HepG2 (cell line): ENCODE measurements at regions not wholly inside any gene's neighbourhood (a gene's known extent, or its start where the extent isn't known, plus 50 kb on each side); places are given as distances from the start of the nearest gene placed in this dataset.

Experiments used
- ATAC-seq: fragments of 200-7000 bp; cut with Tn5 transposase; 3 replicates; pipeline ENCODE4 v1.9.1; 2020; ENCODE audit warnings: mild to moderate bottlenecking, moderate library complexity
- BruUV-seq: library from RNA; stranded (reverse); fragments of 400-500 nt; replicated peaks from 2 replicates; lab custom pipeline; 2021; lab: Mats Ljungman, UMichigan
- CTCF ChIA-PET: fragments of 300-600 bp; formaldehyde crosslinking; extraction: SDS; loops from one replicate; lab custom pipeline; 2021; ENCODE audit warnings: low total read pairs, inconsistent platforms, low intra/inter-chr PET ratio; lab: Yijun Ruan, JAX
- POLR2A ChIA-PET: fragments of 350-600 bp; sonication (Branson Sonifier 250); formaldehyde crosslinking; loops from one replicate; lab custom pipeline; 2020; ENCODE audit warnings: antibody characterized with exemption, inconsistent platforms; lab: Yijun Ruan, JAX
- DNase-seq: peaks from one replicate; pipeline ENCODE4 v3.0.0-alpha.2; 2015; ENCODE audit warnings: low spot score
- FAIRE-seq: peaks from 3 replicates; lab custom pipeline; 2011; peaks lifted over from hg19 to GRCh38; lab: Jason Lieb, UNC
- H2AFZ ChIP-seq: one replicate; pipeline ENCODE4 v1.6.1; 2011; ENCODE audit warnings: low read length, inconsistent platforms
- H3K27ac ChIP-seq: fragments of 300-600 bp; 3 replicates; pipeline ENCODE4 v1.8.0; 2011; ENCODE audit warnings: mixed run types, mild to moderate bottlenecking, mixed read lengths, low read length, inconsistent platforms; ENCODE audit not compliant: insufficient read depth; ENCODE audit errors: extremely low read length
- H3K27me3 ChIP-seq, 2 experiments: fragments of 200-600 bp in 1 of 2; 2 replicates in 1 of 2; 3 replicates in 1 of 2; pipeline versions ENCODE4 v1.6.0 to v1.8.0; 2011; ENCODE audit warnings: low read length in 2 of 2, mild to moderate bottlenecking in 2 of 2, moderate library complexity in 2 of 2, inconsistent platforms in 1 of 2; ENCODE audit not compliant: insufficient read depth in 2 of 2, control insufficient read depth in 1 of 2
- H3K36me3 ChIP-seq, 2 experiments: fragments of 200-600 bp in 1 of 2; replicated peaks in 1 of 2; 2 replicates in 1 of 2; 3 replicates in 1 of 2; pipeline versions ENCODE4 v1.5.1 to v1.8.0; 2011; ENCODE audit warnings: low read length in 2 of 2, inconsistent platforms in 1 of 2; ENCODE audit not compliant: insufficient read depth in 2 of 2, control insufficient read depth in 1 of 2
- H3K4me1 ChIP-seq: 2 replicates; pipeline ENCODE4 v1.5.1; 2012; ENCODE audit warnings: low read length, inconsistent platforms; ENCODE audit not compliant: insufficient read depth
- H3K4me2 ChIP-seq: 2 replicates; pipeline ENCODE4 v1.6.0; 2011; ENCODE audit warnings: low read depth, low read length, inconsistent platforms
- H3K4me3 ChIP-seq, 3 experiments: fragments of 200-600 bp in 1 of 3; sonication (generic), shearing (Covaris generic) in 1 of 3; replicated peaks in 1 of 3; 2 replicates each; pipeline ENCODE4 v1.5.1; 2011 to 2016; ENCODE audit warnings: low read length in 3 of 3, inconsistent platforms in 2 of 3, low read depth in 2 of 3, mild to moderate bottlenecking in 2 of 3, control low read depth in 1 of 3, mixed read lengths in 1 of 3; ENCODE audit not compliant: insufficient read depth in 1 of 3
- H3K79me2 ChIP-seq: one replicate; pipeline ENCODE4 v1.6.1; 2011; ENCODE audit warnings: low read length, inconsistent platforms; ENCODE audit not compliant: insufficient read depth
- H3K9ac ChIP-seq: 2 replicates; pipeline ENCODE4 v1.6.0; 2011; ENCODE audit warnings: mild to moderate bottlenecking, low read depth, low read length, inconsistent platforms; ENCODE audit not compliant: insufficient read depth
- H3K9me3 ChIP-seq: 2 replicates; pipeline ENCODE4 v1.5.1; 2012; ENCODE audit warnings: mild to moderate bottlenecking, low read length
- H4K20me1 ChIP-seq: 2 replicates; pipeline ENCODE4 v1.6.0; 2011; ENCODE audit warnings: inconsistent platforms, mild to moderate bottlenecking, low read length, moderate library complexity; ENCODE audit not compliant: insufficient read depth
- EHMT2 ChIP-seq: fragments of 200-600 bp; sonication (generic); IDR thresholded peaks from 2 replicates; pipeline ENCODE4 v1.7.0; 2017; ENCODE audit warnings: antibody characterized with exemption, low read depth, low read length, borderline replicate concordance
- GTF2F1 ChIP-seq: fragments of 150-350 bp; IDR thresholded peaks from 2 replicates; pipeline ENCODE4 v1.6.1; 2014; ENCODE audit warnings: low read length
- HNF4G ChIP-seq, 2 experiments: sonication (generic) in 1 of 2; formaldehyde crosslinking in 1 of 2; IDR thresholded peaks; 2 replicates each; pipeline versions ENCODE4 v1.4.0 to v1.6.1; 2011 to 2020; ENCODE audit warnings: borderline replicate concordance in 2 of 2, low read depth in 2 of 2, mild to moderate bottlenecking in 2 of 2, low read length in 1 of 2, missing genetic modification reagents in 1 of 2, moderate library complexity in 1 of 2
- JARID2 ChIP-seq: sonication (generic); formaldehyde crosslinking; IDR thresholded peaks from 2 replicates; pipeline ENCODE4 v1.8.1; 2023; ENCODE audit warnings: missing genetic modification reagents, inconsistent platforms; ENCODE audit not compliant: insufficient replicate concordance
- KLF9 ChIP-seq: IDR thresholded peaks from 2 replicates; pipeline ENCODE4 v1.6.1; 2016; ENCODE audit warnings: low read depth
- NFIB ChIP-seq: sonication (generic); formaldehyde crosslinking; IDR thresholded peaks from 2 replicates; pipeline ENCODE4 v1.9.0; 2021; ENCODE audit warnings: missing genetic modification reagents, mild to moderate bottlenecking, borderline replicate concordance
- SIX4 ChIP-seq: sonication (generic); formaldehyde crosslinking; IDR thresholded peaks from 2 replicates; pipeline ENCODE4 v1.4.0; 2020; ENCODE audit warnings: missing genetic modification reagents
- ZNF124 ChIP-seq: sonication (generic); formaldehyde crosslinking; IDR thresholded peaks from 2 replicates; pipeline ENCODE4 v1.4.0; 2020; ENCODE audit warnings: missing genetic modification reagents
- ZNF615 ChIP-seq: sonication (generic); formaldehyde crosslinking; IDR thresholded peaks from 2 replicates; pipeline ENCODE4 v1.5.0; 2020; ENCODE audit warnings: mild to moderate bottlenecking, missing genetic modification reagents, borderline replicate concordance
- WGBS: methylation state at CpG from one replicate; pipeline ENCODE4 v1.1.6; 2017; ENCODE audit warnings: low lambda C conversion rate; 5-methylcytosine and 5-hydroxymethylcytosine counted together
- in situ Hi-C: cut with HindIII; loops from 2 replicates; pipeline ENCODE4 v1.10.0; 2017; ENCODE audit warnings: low pct_unique_long_range_greater_than_20kb; ENCODE audit not compliant: extremely low pct_ligation_motif_present
- intact Hi-C: fragments of 100-400 bp; cut with micrococcal nuclease; formaldehyde crosslinking; loops from one replicate; pipeline ENCODE4 v1.10.0; 2022; ENCODE audit not compliant: unreplicated experiment
- TF ChIP-seq, protein P1 (sequence below): sonication (generic); formaldehyde crosslinking; IDR thresholded peaks from 2 replicates; pipeline ENCODE4 v1.8.0; 2022; ENCODE audit warnings: missing genetic modification reagents, mild to moderate bottlenecking, moderate library complexity, borderline replicate concordance
- TF ChIP-seq, protein P2 (sequence below): sonication (generic); formaldehyde crosslinking; IDR thresholded peaks from 2 replicates; pipeline ENCODE4 v1.9.0; 2022; ENCODE audit warnings: missing genetic modification reagents, mild to moderate bottlenecking, borderline replicate concordance
- TF ChIP-seq, protein P3 (sequence below): sonication (generic); formaldehyde crosslinking; IDR thresholded peaks from 2 replicates; pipeline ENCODE4 v1.4.0; 2020; ENCODE audit warnings: missing genetic modification reagents
- TF ChIP-seq, protein P4 (sequence below): fragments of 450-650 bp; IDR thresholded peaks from 2 replicates; pipeline ENCODE4 v1.6.1; 2017

DNA sequence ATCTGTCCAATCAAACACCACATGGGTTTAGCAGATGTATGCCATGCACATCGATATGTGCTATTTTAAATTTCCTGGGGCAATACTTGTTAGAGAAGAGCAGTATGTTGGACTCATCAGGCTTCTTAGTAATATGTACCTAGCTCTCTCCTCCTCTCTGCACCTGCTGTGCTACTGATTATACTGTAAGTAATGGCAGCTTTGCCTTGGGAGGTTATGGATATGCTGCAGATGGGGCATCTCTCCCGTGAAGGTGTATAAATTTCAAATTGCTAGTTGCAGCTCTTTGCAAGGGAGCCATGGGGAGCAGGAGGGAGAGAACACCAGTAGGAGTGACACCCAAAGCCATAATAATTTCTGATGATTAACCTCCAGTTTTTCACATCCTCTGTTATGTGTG, 101.5 kb downstream of the SPATA31D1 start:
- Histone ChIP-seq H4K20me1 (no peaks in the 10 kb centered on the region), H3K36me3 (no peaks in the 10 kb centered on the region), H3K27ac (no peak overlapping the region), H3K27me3 (no peaks in the 10 kb centered on the region), H3K4me3 (no peak overlapping the region), H3K79me2 (no peaks in the 10 kb centered on the region), H2AFZ (no peak overlapping the region), H3K9ac (no peak overlapping the region), H3K9me3 (no peaks in the 10 kb centered on the region), H3K4me2 (no peak overlapping the region), H3K4me1 (no peaks in the 10 kb centered on the region)
- intact Hi-C loops (no loop called here), in situ Hi-C loops (no loop called here)
- 0% methylated on average over 2 of the region's 2 CpGs for WGBS
- no peak for FAIRE-seq
- no peak for DNase-seq
- ATAC-seq: no peak
- CTCF ChIA-PET: no interaction called here
- POLR2A ChIA-PET: no interaction called here
- BruUV-seq: no TSS peak
- TF ChIP-seq HNF4G (IDR thresholded peaks at IDR 0.05; ENCODE audit: borderline replicate concordance, low read depth, low read length): no peak
- TF ChIP-seq HNF4G (CRISPR knock-in tag; IDR thresholded peaks at IDR 0.05; ENCODE audit: borderline replicate concordance, low read depth): no peak
- TF ChIP-seq EHMT2: no peak
- TF ChIP-seq, protein P1, sequence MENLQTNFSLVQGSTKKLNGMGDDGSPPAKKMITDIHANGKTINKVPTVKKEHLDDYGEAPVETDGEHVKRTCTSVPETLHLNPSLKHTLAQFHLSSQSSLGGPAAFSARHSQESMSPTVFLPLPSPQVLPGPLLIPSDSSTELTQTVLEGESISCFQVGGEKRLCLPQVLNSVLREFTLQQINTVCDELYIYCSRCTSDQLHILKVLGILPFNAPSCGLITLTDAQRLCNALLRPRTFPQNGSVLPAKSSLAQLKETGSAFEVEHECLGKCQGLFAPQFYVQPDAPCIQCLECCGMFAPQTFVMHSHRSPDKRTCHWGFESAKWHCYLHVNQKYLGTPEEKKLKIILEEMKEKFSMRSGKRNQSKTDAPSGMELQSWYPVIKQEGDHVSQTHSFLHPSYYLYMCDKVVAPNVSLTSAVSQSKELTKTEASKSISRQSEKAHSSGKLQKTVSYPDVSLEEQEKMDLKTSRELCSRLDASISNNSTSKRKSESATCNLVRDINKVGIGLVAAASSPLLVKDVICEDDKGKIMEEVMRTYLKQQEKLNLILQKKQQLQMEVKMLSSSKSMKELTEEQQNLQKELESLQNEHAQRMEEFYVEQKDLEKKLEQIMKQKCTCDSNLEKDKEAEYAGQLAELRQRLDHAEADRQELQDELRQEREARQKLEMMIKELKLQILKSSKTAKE: no peak
- TF ChIP-seq, protein P2, sequence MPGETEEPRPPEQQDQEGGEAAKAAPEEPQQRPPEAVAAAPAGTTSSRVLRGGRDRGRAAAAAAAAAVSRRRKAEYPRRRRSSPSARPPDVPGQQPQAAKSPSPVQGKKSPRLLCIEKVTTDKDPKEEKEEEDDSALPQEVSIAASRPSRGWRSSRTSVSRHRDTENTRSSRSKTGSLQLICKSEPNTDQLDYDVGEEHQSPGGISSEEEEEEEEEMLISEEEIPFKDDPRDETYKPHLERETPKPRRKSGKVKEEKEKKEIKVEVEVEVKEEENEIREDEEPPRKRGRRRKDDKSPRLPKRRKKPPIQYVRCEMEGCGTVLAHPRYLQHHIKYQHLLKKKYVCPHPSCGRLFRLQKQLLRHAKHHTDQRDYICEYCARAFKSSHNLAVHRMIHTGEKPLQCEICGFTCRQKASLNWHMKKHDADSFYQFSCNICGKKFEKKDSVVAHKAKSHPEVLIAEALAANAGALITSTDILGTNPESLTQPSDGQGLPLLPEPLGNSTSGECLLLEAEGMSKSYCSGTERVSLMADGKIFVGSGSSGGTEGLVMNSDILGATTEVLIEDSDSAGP: no peak
- no peak for TF ChIP-seq KLF9
- TF ChIP-seq, protein P3, sequence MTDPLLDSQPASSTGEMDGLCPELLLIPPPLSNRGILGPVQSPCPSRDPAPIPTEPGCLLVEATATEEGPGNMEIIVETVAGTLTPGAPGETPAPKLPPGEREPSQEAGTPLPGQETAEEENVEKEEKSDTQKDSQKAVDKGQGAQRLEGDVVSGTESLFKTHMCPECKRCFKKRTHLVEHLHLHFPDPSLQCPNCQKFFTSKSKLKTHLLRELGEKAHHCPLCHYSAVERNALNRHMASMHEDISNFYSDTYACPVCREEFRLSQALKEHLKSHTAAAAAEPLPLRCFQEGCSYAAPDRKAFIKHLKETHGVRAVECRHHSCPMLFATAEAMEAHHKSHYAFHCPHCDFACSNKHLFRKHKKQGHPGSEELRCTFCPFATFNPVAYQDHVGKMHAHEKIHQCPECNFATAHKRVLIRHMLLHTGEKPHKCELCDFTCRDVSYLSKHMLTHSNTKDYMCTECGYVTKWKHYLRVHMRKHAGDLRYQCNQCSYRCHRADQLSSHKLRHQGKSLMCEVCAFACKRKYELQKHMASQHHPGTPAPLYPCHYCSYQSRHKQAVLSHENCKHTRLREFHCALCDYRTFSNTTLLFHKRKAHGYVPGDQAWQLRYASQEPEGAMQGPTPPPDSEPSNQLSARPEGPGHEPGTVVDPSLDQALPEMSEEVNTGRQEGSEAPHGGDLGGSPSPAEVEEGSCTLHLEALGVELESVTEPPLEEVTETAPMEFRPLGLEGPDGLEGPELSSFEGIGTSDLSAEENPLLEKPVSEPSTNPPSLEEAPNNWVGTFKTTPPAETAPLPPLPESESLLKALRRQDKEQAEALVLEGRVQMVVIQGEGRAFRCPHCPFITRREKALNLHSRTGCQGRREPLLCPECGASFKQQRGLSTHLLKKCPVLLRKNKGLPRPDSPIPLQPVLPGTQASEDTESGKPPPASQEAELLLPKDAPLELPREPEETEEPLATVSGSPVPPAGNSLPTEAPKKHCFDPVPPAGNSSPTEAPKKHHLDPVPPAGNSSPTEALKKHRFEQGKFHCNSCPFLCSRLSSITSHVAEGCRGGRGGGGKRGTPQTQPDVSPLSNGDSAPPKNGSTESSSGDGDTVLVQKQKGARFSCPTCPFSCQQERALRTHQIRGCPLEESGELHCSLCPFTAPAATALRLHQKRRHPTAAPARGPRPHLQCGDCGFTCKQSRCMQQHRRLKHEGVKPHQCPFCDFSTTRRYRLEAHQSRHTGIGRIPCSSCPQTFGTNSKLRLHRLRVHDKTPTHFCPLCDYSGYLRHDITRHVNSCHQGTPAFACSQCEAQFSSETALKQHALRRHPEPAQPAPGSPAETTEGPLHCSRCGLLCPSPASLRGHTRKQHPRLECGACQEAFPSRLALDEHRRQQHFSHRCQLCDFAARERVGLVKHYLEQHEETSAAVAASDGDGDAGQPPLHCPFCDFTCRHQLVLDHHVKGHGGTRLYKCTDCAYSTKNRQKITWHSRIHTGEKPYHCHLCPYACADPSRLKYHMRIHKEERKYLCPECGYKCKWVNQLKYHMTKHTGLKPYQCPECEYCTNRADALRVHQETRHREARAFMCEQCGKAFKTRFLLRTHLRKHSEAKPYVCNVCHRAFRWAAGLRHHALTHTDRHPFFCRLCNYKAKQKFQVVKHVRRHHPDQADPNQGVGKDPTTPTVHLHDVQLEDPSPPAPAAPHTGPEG: no peak
- TF ChIP-seq SIX4: no peak
- no peak for TF ChIP-seq ZNF124 (CRISPR knock-in tag)
- TF ChIP-seq NFIB (CRISPR knock-in tag): no peak
- no peak for TF ChIP-seq GTF2F1
- TF ChIP-seq, protein P4, sequence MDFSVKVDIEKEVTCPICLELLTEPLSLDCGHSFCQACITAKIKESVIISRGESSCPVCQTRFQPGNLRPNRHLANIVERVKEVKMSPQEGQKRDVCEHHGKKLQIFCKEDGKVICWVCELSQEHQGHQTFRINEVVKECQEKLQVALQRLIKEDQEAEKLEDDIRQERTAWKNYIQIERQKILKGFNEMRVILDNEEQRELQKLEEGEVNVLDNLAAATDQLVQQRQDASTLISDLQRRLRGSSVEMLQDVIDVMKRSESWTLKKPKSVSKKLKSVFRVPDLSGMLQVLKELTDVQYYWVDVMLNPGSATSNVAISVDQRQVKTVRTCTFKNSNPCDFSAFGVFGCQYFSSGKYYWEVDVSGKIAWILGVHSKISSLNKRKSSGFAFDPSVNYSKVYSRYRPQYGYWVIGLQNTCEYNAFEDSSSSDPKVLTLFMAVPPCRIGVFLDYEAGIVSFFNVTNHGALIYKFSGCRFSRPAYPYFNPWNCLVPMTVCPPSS: no peak
- TF ChIP-seq ZNF615: no peak
- TF ChIP-seq JARID2 (CRISPR knock-in tag): no peak
